ENCODE measurements at regions not wholly inside any gene's neighbourhood (a gene's known extent, or its start where the extent isn't known, plus 50 kb on each side); places are given as distances from the start of the nearest gene placed in this dataset.

- H3K36me3 ChIP-seq, result no peaks in the 10 kb centered on the region
- DNase-seq, result no peak
- no peak overlapping the region for H3K4me3 ChIP-seq (ENCODE audit: low read depth, low read length)
- no peak for TF ChIP-seq CTCF (IDR thresholded peaks at IDR 0.05; ENCODE audit: low read depth, low read length)
- no peak overlapping the region for H3K27ac ChIP-seq
- H3K27me3 ChIP-seq (ENCODE audit: insufficient read depth, low read depth, severe bottlenecking), result no peaks in the 10 kb centered on the region
- H3K9me3 ChIP-seq (ENCODE audit: severe bottlenecking), result no peaks in the 10 kb centered on the region
Observed at GRCh38 chr2:15835991-15836688, 104.2 kb upstream of the MYCN start.

- H3K4me3 ChIP-seq (ENCODE audit: low read depth, low read length), result no peak overlapping the region
- H3K27me3 ChIP-seq (ENCODE audit: insufficient read depth, low read depth, severe bottlenecking), result no peaks in the 10 kb centered on the region
- DNase-seq, result no peak
- no peak overlapping the region for H3K27ac ChIP-seq
- H3K36me3 ChIP-seq, result no peaks in the 10 kb centered on the region
- H3K9me3 ChIP-seq (ENCODE audit: severe bottlenecking), result no peaks in the 10 kb centered on the region
- no peak for TF ChIP-seq CTCF (IDR thresholded peaks at IDR 0.05; ENCODE audit: low read depth, low read length)
Observed at GRCh38 chr2:15836689-15837610, 103.4 kb upstream of the MYCN start.

- H3K36me3 ChIP-seq, result no peaks in the 10 kb centered on the region
- H3K27me3 ChIP-seq (ENCODE audit: insufficient read depth, low read depth, severe bottlenecking), result no peaks in the 10 kb centered on the region
Observed at GRCh38 chr2:15838481-15839090, 101.8 kb upstream of the MYCN start.

GRCh38 chr2:15839426-15840124, 100.8 kb upstream of the MYCN start:
- no peak for DNase-seq
- no peak for TF ChIP-seq CTCF (IDR thresholded peaks at IDR 0.05; ENCODE audit: low read depth, low read length)
- H3K27me3 ChIP-seq (ENCODE audit: insufficient read depth, low read depth, severe bottlenecking), result no peaks in the 10 kb centered on the region
- H3K36me3 ChIP-seq, result no peaks in the 10 kb centered on the region
- no peak overlapping the region for H3K4me3 ChIP-seq (ENCODE audit: low read depth, low read length)
- H3K9me3 ChIP-seq (ENCODE audit: severe bottlenecking), result no peaks in the 10 kb centered on the region
- H3K27ac ChIP-seq, result no peak overlapping the region

More at GRCh38 chr2:15838481-15839090, 101.8 kb upstream of the MYCN start:
- Histone ChIP-seq H3K9me3 (ENCODE audit: severe bottlenecking) (no peaks in the 10 kb centered on the region), H3K27ac (no peak overlapping the region), H3K4me3 (ENCODE audit: low read depth, low read length) (no peak overlapping the region)
- no peak for DNase-seq
- no peak for TF ChIP-seq CTCF (IDR thresholded peaks at IDR 0.05; ENCODE audit: low read depth, low read length)

- no peak overlapping the region for H3K4me3 ChIP-seq (ENCODE audit: low read depth, low read length)
- no peak overlapping the region for H3K27ac ChIP-seq
- no peak for DNase-seq
- H3K27me3 ChIP-seq (ENCODE audit: insufficient read depth, low read depth, severe bottlenecking), result no peaks in the 10 kb centered on the region
- TF ChIP-seq CTCF (IDR thresholded peaks at IDR 0.05; ENCODE audit: low read depth, low read length), result no peak
- no peaks in the 10 kb centered on the region for H3K9me3 ChIP-seq (ENCODE audit: severe bottlenecking)
- no peaks in the 10 kb centered on the region for H3K36me3 ChIP-seq
Observed at GRCh38 chr2:15840148-15840547, 100.2 kb upstream of the MYCN start.
